Panc1 (cell line): ENCODE measurements at regions not wholly inside any gene's neighbourhood (a gene's known extent, or its start where the extent isn't known, plus 50 kb on each side); places are given as distances from the start of the nearest gene placed in this dataset.

Experiments
- ATAC-seq: fragments of 200-7000 bp; cut with Tn5 transposase; 2 replicates; pipeline ENCODE4 v1.9.1; 2020; ENCODE audit warnings: mild to moderate bottlenecking, moderate library complexity
- BruUV-seq: library from RNA; stranded (reverse); fragments of 400-500 nt; replicated peaks from 2 replicates; lab custom pipeline; 2021; lab: Mats Ljungman, UMichigan
- CTCF ChIA-PET: fragments of 300-600 bp; sonication (Branson Sonifier 250); formaldehyde crosslinking; loops from one replicate; lab custom pipeline; 2022; ENCODE audit warnings: antibody characterized with exemption; lab: Charles Lee
- POLR2A ChIA-PET: fragments of 300-600 bp; sonication (Branson Sonifier 250); formaldehyde crosslinking; loops from one replicate; lab custom pipeline; 2022; ENCODE audit warnings: antibody characterized with exemption; lab: Charles Lee
- DNase-seq: peaks from one replicate; pipeline ENCODE4 v3.0.0-alpha.2; 2010; ENCODE audit warnings: low read depth, low spot score
- H3K27ac ChIP-seq: 2 replicates; pipeline ENCODE4 v1.5.1; 2011; ENCODE audit warnings: mild to moderate bottlenecking, low read length, inconsistent platforms
- H3K27me3 ChIP-seq: fragments of 200-500 bp; sonication (Bioruptor generic); 2 replicates; pipeline ENCODE4 v1.6.0; 2014; ENCODE audit warnings: low read length, inconsistent platforms; ENCODE audit not compliant: control insufficient read depth, insufficient read depth
- H3K36me3 ChIP-seq: fragments of 200-500 bp; sonication (Bioruptor generic); 2 replicates; pipeline ENCODE4 v1.5.1; 2014; ENCODE audit warnings: inconsistent platforms, mild to moderate bottlenecking, low read length, moderate library complexity; ENCODE audit not compliant: control insufficient read depth, insufficient read depth
- H3K4me1 ChIP-seq: 2 replicates; pipeline ENCODE4 v1.5.1; 2011; ENCODE audit warnings: inconsistent platforms, mild to moderate bottlenecking, low read length, moderate library complexity; ENCODE audit not compliant: control insufficient read depth, insufficient read depth
- H3K4me3 ChIP-seq, 2 experiments: 2 replicates each; pipeline ENCODE4 v1.5.1; 2011 to 2012; ENCODE audit warnings: low read depth in 2 of 2, low read length in 2 of 2, mild to moderate bottlenecking in 2 of 2, inconsistent platforms in 1 of 2, moderate library complexity in 1 of 2
- H3K9me3 ChIP-seq: fragments of 200-500 bp; sonication (Bioruptor generic); 2 replicates; pipeline ENCODE4 v1.5.1; 2014; ENCODE audit warnings: low read depth, mild to moderate bottlenecking, inconsistent platforms, low read length, moderate library complexity; ENCODE audit not compliant: control insufficient read depth, insufficient read depth
- CTCF ChIP-seq: fragments of 450-650 bp; IDR thresholded peaks from 2 replicates; pipeline ENCODE4 v1.5.1; 2017; ENCODE audit warnings: mild to moderate bottlenecking
- POLR2AphosphoS5 ChIP-seq: IDR thresholded peaks from 2 replicates; pipeline ENCODE4 v1.6.1; 2012; ENCODE audit warnings: mild to moderate bottlenecking, low read depth, low read length, moderate library complexity
- SIN3A ChIP-seq: IDR thresholded peaks from 2 replicates; pipeline ENCODE4 v1.6.1; 2012; ENCODE audit warnings: low read depth, mild to moderate bottlenecking, low read length, moderate library complexity, borderline replicate concordance; ENCODE audit not compliant: insufficient read depth
- TCF7L2 ChIP-seq: IDR thresholded peaks from 2 replicates; pipeline ENCODE4 v1.6.1; 2011; ENCODE audit warnings: mild to moderate bottlenecking, low read depth, low read length, inconsistent platforms
- in situ Hi-C: cut with HindIII; loops from 2 replicates; pipeline ENCODE4 v1.10.0; 2016; ENCODE audit warnings: low sequenced_read_pairs, low pct_unique_long_range_greater_than_20kb
- intact Hi-C: fragments of 100-400 bp; cut with micrococcal nuclease; formaldehyde crosslinking; loops from one replicate; pipeline ENCODE4 v1.10.0; 2022; ENCODE audit not compliant: unreplicated experiment
- TF ChIP-seq, protein P1 (sequence below), 2 experiments: IDR thresholded peaks; 2 replicates each; pipeline ENCODE4 v1.6.1; 2011 to 2012; ENCODE audit warnings: low read depth in 2 of 2, control low read depth in 1 of 2, low read length in 1 of 2, mild to moderate bottlenecking in 1 of 2, moderate library complexity in 1 of 2; ENCODE audit not compliant: insufficient read depth in 1 of 2

- in situ Hi-C loops: no loop called here
- ChIA-PET POLR2A (no interaction called here), CTCF (no interaction called here)
- intact Hi-C loops: no loop called here
- no peaks in the 10 kb centered on the region for H3K27me3 ChIP-seq
- no peak overlapping the region for H3K4me3 ChIP-seq
- DNase-seq (no peak), ATAC-seq (no peak)
- no peak overlapping the region for H3K27ac ChIP-seq
- no peaks in the 10 kb centered on the region for H3K9me3 ChIP-seq
- no TSS peak for BruUV-seq
- H3K36me3 ChIP-seq: no peaks in the 10 kb centered on the region
- TF ChIP-seq POLR2AphosphoS5 (no peak), CTCF (no peak), TCF7L2 (no peak), SIN3A (no peak)
- TF ChIP-seq, protein P1, sequence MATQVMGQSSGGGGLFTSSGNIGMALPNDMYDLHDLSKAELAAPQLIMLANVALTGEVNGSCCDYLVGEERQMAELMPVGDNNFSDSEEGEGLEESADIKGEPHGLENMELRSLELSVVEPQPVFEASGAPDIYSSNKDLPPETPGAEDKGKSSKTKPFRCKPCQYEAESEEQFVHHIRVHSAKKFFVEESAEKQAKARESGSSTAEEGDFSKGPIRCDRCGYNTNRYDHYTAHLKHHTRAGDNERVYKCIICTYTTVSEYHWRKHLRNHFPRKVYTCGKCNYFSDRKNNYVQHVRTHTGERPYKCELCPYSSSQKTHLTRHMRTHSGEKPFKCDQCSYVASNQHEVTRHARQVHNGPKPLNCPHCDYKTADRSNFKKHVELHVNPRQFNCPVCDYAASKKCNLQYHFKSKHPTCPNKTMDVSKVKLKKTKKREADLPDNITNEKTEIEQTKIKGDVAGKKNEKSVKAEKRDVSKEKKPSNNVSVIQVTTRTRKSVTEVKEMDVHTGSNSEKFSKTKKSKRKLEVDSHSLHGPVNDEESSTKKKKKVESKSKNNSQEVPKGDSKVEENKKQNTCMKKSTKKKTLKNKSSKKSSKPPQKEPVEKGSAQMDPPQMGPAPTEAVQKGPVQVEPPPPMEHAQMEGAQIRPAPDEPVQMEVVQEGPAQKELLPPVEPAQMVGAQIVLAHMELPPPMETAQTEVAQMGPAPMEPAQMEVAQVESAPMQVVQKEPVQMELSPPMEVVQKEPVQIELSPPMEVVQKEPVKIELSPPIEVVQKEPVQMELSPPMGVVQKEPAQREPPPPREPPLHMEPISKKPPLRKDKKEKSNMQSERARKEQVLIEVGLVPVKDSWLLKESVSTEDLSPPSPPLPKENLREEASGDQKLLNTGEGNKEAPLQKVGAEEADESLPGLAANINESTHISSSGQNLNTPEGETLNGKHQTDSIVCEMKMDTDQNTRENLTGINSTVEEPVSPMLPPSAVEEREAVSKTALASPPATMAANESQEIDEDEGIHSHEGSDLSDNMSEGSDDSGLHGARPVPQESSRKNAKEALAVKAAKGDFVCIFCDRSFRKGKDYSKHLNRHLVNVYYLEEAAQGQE (IDR thresholded peaks at IDR 0.05; ENCODE audit: insufficient read depth in 1 of 2, low read depth in 2 of 2, low read length in 1 of 2): no peak
- H3K4me1 ChIP-seq: no peaks in the 10 kb centered on the region
Observed at GRCh38 chr12:45658020-45658419, 71.5 kb upstream of the ARID2 start.

DNA sequence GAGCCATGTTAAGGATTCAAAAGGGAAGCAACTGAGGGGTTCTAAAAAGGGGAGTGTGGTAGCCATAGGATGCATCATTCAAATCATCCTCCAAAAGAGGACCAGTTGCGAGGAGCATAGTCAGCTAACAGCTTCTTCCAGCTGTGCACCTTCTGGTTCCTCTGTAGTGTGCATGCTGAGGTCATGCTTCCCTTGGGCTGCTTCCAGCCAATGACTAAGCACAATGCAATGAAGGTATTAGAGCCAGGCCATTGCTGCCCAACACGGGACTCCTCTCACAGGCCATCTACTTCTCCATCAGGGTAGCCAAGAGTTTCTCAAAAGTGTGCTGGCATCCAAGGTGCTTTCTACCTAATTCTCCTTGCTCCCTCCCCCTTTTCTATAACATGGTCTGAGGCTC, 69.2 kb upstream of the ARID2 start:
- BruUV-seq: no TSS peak
- Histone ChIP-seq H3K4me3 (no peak overlapping the region), H3K9me3 (no peaks in the 10 kb centered on the region), H3K27ac (no peak overlapping the region), H3K4me1 (no peaks in the 10 kb centered on the region), H3K36me3 (no peaks in the 10 kb centered on the region), H3K27me3 (0 out of 2 replicates have a peak, but pooled peaks cover 5% of the 10 kb centered on the region)
- ATAC-seq: 0 out of 2 replicates have a peak, but pooled peaks have one; percentile 60
- intact Hi-C loops: no loop called here
- DNase-seq: peak; percentile 36
- CTCF ChIA-PET: no interaction called here
- no peak for TF ChIP-seq POLR2AphosphoS5
- no peak for TF ChIP-seq CTCF
- no peak for TF ChIP-seq TCF7L2
- TF ChIP-seq, protein P1 (IDR thresholded peaks at IDR 0.05; ENCODE audit: insufficient read depth in 1 of 2, low read depth in 2 of 2, low read length in 1 of 2): no peak
- TF ChIP-seq SIN3A: no peak
- POLR2A ChIA-PET: no interaction called here
- in situ Hi-C loops: no loop called here
